NCI-H2171 treated with DMSO at 0.1 percent for 48 hours (cell line): ENCODE measurements at regions not wholly inside any gene's neighbourhood (a gene's known extent, or its start where the extent isn't known, plus 50 kb on each side); places are given as distances from the start of the nearest gene placed in this dataset.
A peak's percentile ranks its signal among the peaks of the same experiment; 100 is the strongest.
"Not testable (repeated sequence)": the region's sequence is repeated elsewhere in the genome, so short reads cannot be mapped to it uniquely, and the experiment has no call there.

Experiments
- DNase-seq: peaks from one replicate; lab custom pipeline; 2025; lab: John Stamatoyannopoulos, UW

DNA sequence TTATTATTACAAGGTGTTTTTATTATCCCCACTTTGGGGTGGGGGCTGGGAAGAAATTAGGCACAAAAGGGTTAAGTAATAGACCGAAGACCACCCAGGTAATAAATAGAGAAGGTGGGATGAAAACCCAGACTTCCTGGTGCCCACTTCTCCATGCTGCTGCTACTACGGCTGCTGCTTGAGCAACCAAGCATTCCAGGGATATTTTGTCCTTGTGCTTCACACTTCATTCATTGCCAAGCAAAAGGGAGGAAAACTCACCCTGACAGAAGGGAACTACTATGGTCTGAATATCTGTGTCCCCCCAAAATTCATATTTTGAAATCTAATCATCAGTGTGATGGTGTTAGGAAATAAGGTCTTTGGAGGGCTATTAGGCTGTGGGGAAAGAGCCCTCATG lies 470.9 kb upstream of the API5 start:
- DNase-seq, result no peak

DNA sequence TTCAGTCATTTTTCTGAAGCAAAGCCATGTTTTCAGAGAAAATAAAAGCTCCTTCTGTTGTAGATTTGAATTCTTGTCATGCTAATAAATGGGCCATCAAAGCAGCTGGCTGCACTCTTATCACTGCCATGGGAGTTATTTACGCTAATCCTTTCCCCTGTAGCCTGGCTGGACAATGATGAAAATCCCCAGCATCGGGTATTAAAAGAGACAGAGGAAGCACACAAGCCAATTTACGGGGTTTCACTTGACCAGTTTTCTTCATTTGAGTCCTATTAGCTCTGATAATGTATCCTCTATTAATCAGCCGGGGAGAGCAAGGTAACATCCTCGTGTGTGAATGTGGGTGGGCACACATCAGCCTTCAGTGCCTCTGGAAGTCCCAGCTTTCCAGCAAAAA lies 470.2 kb upstream of the API5 start:
- no peak for DNase-seq

DNA sequence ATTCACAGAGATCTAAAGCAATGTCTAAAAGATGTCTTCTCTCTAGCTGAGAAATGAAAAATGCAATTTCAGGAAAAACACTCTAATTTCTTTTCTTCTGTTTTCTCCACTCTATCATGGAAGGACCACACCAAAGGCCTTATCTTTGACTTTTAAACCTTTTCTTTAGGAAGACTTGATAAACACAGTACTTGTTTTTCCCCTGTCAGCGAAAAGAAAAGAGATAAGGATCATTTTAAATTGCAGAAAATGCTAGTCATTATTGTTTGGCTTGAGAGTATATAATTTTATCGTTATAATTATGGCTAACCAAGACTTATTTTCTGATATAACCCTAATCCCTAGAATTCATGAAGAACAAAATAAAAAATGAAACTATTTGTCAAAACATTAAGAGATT lies 462.4 kb upstream of the API5 start:
- no peak for DNase-seq

DNA sequence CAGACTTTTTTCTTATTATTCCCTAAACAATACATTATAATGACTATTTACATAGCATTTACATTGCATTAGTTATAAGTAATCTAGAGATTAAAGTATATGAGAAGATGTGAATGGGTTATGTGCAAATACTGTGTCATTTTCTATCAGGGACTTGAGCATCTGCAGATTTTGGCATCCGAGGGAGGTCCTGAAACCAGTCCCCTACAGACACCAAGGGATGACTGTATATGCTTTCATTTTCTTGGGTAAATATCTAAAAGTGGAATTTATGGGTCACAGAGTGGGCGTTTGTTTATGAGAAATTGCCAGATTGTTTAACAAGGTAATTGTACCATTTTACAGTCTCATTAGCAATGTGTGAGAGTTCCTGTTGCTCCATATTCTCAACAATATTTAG lies 454.5 kb upstream of the API5 start:
- no peak for DNase-seq

DNA sequence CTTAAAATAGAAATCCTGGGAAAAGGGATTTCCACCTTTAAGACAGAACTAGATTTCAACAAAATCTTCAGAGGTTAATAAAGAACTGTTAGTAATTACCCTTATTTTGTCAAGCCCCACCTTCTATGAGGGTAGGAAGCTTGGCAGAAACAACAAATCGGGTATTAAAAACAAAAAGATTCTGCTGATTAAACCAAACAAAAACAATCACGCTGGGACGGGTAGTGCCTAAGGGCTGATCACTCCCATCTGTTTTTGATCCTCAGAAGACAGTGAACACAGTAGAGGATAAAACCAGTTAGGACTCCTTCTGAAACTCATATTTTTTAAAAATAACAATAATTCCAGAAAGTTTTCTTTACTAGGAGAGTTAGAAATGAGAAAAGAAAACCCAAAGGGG lies 441.3 kb upstream of the API5 start:
- DNase-seq, result no peak

DNA sequence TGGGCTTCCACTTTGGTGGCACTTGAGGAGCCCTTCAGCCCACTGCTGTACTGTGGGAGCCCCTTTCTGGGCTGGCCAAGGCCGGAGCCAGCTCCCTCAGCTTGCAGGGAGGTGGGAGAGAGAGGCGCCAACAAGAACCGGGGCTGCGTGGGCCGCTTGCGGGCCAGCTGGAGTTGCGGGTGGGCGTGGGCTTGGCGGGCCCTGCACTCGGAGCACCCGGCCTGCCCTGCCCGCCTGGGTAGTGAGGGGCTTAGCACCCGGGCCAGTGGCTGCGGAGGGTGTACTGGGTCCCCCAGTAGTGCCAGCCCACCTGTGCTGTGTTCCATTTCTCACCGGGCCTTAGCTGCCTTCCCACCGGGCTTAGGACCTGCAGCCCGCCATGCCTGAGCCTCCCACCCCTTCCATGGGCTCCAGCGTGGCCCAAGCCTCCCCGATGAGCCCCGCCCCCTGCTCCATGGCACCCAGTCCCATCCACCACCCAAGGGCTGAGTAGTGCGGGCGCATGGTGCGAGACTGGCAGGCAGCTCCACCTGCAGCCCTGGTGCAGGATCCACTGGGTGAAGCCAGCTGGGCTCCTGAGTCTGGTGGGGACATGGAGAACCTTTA lies 437.9 kb upstream of the API5 start:
- DNase-seq, result not testable (repeated sequence)

DNA sequence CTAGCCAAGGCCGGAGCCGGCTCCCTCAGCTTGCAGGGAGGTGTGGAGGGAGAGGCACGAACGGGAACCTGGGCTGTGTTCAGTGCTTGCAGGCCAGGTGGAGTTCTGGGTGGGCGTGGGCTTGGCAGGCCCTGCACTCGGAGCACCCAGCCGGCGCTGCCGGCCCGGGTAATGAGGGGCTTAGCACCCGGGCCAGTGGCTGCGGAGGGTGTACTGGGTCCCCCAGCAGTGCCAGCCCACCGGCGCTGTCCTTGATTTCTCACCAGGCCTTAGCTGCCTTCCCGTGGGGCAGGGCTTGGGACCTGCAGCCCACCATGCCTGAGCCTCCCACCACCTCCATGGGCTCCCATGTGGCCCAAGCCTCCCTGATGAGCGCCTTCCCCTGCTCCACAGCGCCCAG lies 430.5 kb upstream of the API5 start:
- DNase-seq, result not testable (repeated sequence)

DNA sequence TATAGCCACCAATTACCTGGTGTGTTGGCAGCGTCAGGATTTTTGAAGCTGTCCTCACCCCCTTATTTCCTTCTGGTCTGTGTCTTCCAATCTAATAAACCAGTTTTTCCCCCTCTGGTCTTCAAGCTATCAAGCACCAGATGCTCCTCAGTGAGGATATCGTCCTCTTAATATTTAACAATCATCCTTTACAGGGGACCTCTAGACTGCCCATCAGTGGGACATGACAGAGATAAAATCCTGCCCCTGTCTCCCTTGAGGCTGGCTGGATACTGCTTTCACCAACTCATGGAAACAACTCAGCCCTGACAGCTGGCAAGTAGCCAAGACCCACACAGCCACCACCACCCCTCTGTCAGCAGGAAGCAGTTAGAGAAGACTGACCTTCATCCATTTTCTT lies 421.0 kb upstream of the API5 start:
- no peak for DNase-seq

DNA sequence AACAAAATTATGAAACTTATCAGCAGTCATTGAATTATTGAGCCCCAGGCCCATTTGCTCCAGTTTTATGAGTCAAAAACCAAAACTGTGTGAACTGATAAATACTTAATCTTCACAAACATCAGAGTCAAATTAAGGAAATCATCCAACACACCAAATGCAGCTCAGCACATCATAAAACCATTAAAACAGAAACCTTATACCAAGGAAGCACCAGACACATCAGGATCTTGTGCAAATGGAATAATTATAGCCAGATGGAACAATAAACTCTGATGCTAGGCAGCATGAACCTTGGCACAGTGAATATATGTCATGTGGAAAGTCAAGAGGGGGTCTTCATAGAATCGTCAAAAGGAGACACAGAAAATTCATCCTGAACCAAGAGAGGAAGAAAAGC lies 410.7 kb upstream of the API5 start:
- DNase-seq, result no peak

DNA sequence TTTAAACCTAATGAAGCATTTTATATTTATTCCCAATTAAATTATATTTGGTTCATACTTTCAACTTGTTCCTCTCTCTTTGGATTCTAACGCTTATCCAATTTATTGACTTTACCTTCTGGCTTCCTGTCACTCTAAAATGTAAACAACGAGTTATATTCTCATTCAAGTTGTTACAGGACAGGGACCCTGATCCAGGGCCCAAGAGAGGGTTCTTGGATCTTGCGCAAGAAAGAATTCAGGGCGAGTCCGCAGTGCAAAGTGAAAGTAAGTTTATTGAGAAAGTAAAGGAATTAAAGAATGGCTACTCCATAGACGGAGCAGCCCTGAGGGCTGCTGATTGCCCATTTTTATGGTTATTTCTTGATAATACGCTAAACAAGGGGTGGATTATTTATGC lies 405.6 kb upstream of the API5 start:
- DNase-seq, result no peak

DNA sequence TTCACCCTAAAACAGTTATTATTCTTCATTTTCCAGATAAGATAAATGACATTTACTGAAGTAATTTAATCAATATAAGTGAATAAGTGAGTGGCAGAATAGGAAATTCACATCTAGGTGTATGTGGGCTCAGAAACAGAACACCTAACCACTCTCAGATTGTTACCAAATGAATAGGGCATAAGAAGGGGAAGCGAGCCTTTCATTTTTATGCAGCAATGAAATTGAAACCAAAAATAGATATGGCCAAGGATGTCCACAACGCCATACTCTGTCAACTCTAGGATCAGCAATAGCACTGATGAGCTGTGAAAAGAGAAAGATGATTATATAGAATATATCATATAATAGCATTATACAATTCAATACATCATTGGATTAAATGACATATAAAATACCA lies 398.1 kb upstream of the API5 start:
- no peak for DNase-seq

DNA sequence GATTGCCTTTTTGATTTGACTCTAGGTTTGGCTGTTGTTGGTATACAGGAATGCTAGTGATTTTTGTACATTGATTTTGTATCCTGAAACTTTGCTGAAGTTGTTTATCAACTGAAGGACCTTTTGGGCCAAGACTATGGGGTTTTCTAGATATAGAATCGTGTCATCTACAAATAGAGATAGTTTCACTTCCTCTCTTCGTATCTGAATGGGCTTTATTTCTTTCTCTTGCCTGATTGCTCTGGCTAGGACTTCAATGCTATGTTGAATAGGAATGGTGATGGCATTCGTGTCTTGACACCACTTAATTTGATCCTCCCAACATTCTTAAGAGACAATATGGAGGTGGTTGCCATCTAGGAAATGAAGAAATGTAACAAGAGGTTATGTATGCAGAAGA lies 388.1 kb upstream of the API5 start:
- no peak for DNase-seq

DNA sequence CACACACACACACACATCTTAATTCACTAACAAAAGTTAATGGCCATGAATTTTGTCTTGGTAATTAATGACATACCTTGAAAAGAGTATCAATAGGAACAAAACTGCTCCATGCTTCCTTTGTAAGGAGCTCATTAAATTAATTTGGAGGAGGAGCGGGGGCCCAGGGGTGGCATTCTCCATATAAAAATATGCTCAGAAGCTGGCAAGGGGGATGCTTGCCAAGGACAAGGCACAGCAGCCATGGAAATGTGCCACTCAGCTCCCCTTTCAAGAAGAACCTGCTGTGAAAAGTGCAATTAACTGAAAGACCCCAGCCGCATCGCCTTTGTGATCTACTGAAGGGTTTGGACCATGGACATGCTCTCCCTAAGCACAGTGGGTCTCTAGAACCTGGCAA lies 385.9 kb upstream of the API5 start:
- no peak for DNase-seq

DNA sequence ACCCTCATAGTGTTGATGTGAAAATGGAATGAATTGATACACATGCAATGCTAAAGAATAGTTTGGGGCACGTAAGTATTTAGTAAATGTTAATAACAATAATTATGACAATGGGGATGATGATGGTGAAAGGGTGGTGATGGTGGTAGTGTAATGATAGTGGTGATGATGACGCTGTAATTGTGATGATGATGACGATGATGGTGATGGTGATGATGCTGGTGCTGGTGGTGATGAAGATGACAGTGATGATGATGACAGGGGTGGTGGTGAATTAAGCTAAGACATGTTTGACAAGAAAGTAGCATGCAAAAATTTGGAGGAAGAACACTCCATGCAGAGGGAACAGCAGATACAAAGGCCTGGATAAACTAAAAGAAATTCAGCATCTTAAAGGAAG lies 364.4 kb upstream of the API5 start:
- DNase-seq, result no peak

DNA sequence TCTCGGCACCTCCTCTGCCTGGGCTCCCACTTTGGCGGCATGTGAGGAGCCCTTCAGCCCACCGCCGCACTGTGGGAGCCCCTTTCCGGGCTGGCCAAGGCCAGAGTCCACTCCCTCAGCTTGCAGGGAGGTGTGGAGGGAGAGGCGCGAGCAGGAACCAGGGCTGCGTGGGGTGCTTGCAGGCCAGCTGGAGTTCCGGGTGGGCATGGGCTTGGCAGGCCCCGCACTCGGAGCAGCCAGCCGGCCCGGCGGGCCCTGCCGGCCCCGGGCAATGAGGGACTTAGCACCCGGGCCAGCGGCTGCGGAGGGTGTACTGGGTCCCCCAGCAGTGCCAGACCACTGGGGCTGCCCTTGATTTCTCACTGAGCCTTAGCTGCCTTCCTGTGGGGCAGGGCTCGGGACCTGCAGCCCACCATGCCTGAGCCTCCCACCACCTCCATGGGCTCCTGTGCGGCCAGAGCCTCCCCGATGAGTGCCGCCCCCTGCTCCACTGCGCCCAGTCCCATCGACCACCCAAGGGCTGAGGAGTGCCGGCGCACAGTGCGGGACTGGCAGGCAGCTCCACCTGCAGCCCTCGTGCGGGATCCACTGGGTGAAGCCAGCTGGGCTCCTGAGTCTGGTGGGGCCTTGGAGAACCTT lies 361.9 kb upstream of the API5 start:
- DNase-seq, result not testable (repeated sequence)

DNA sequence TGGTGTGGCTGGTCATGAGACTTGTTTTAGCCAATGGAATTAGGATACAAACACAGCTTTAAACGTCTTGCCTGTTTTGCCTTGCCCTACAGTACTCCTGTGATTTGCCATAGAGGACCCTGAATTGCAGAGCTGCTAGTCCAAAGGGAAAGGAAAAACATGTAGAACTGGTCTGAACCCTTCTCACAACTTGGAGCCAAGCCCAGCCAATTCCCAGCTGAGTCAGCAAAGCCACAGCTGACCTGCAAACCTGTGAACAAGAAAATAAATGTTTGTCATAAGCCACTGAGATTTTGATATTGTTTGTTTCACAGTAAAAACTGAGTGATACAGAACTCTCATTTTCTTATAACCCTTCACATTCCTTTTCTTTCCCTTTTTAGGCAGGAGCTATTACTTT lies 360.5 kb upstream of the API5 start:
- no peak for DNase-seq

DNA sequence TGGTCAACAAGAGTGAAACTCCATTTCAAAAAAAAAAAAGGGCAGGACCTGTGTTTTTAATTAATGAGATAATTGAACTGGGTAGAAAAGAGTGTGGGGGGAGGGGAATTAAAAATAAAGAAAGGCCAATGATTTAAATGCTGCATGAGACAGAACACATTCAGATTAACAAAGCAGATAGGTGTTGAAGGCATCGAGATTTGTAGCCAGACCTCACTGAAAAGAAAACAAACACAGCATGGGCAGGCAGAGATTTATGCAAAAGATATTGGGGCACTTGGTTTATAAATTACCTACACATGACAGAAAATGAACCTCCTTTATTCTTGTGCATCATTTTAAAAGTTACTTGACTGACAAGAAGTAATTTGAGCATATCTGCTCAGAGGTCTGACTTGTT lies 354.0 kb upstream of the API5 start:
- no peak for DNase-seq

DNA sequence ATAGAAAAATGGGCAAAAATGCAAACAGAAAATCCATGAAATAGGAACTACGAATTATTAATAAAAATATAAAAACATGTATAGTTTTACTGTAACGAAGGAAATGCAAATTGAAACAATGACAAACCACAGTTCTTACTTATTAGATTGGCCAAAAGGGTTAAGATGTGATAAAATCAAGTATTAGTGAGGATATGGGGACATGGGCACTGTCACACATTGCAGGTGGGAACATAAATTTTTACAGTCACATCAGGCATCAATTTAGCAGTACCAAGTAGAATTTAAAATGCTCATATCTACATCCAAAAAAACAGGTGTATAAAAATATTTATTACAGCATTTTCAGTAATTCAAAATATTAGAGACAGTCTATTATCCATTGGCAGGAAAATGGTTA lies 353.2 kb upstream of the API5 start:
- no peak for DNase-seq

DNA sequence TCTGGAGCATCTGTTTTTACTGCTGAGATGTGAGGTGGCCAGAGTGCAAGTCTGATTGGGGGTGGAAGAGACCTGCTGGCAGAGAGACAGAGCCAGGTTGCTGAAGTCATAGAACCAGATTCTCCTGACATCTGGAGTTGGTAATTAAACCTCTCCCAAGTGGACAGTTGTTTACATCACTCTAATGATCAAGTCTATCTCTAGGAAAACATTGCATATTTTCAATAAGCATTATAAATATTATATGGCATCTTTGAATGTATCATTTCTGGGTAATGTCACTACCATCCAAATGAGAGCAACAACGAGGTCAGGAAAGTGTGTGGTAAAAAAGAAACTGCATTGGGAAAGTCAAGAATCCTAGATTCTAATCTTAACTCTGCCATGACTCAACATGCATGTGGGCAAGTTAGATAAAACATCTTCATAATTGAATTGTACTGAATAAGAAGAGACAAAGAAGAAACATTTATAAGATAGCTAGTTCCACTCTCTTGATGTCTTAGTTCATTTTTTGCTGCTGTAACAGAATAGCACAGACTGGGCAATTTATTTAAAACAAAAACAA lies 351.2 kb upstream of the API5 start:
- DNase-seq, result peak; percentile 7

DNA sequence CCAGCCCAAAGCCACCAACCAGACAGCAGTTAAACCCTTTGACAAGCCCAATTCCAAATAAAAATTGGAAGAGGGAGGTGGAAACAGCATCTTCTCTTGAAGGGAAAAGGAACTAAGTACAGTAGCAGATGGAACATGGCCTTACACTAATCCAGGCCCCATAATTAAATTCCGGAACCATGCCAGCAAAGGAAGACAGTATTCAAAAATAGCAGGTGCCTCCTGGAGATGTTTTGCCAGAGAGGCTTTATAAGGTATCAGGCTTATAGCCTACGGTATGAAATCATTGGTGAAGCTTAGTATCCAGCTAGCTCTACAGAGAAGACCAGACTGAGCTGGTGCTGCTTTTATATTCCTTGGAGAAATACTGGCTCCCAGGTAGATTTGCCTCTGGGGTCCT lies 344.1 kb upstream of the API5 start:
- DNase-seq, result no peak

DNA sequence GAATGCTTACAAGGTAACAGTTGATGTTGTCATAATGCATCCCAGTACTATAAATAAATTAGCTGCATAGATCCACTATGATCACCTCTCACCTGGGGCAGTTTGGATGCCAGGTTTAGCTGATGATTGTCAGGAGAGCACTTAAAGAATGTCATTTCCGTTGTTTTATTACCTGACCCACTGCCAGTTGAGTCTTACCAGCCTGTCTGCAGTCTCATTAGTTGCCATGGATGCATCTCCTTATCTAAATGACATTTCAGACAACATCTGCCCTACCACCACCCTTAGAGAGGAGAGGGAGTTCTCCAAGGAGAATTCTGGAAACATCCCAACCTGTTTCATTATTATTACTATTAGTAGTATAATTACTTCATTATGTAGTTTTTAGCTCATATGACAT lies 339.1 kb upstream of the API5 start:
- DNase-seq, result no peak

DNA sequence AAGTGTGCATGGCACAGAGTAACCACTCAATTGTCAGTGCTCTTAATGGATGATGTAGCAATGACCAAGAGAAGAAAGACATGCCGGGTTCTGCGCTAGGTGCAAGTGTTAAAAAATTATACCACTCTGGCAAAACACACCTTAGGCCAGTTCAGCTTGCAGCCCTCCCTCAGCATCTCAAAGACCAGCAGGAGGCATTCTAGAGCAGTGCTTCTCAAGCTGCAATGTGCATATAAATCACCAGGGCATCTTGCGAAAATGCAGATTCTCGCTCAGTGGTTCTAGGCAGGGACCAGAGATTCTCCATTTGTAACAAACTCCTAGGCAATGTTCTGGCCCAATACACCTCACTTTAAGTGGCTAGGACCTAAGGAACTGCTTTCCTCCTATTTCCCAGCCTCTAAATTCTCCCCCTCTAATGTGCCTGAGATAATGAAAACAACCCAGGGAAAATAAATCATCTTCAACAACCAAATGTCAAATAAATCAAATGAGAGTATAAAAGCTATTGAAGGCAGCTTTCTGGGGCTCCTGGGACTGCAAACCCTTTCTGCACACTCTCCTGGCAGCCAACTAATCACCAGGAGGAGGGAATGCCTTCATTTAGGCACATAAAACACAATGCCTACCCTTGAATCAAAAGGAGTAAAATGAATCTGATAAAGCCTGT lies 337.2 kb upstream of the API5 start:
- no peak for DNase-seq

DNA sequence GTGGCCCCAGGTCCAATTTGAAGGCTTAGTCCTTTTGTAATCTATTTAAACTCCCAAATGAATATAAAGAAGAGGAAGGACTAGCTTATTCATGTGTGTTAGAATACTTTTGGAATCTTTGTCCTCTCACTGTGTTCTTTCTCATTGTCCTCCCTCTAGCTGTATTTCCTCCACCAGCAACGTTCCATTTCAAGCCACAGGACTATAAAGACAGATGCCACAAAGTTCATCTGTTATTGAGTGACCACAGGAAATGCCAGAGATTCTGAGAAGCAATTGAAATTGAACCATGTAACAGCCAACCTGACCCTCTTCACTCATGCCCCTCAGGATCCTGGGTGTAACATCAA lies 336.6 kb upstream of the API5 start:
- DNase-seq, result no peak
